CD4-positive, alpha-beta T cell treated with Interleukin-6 for 4 hours (primary cell): ENCODE measurements at regions not wholly inside any gene's neighbourhood (a gene's known extent, or its start where the extent isn't known, plus 50 kb on each side); places are given as distances from the start of the nearest gene placed in this dataset.

Experiments
- DNase-seq: peaks from one replicate; pipeline ENCODE4 v3.0.0-alpha.2; 2020; ENCODE audit warnings: mixed read lengths

- no peak for DNase-seq
Observed at GRCh38 chr4:53764761-53765490, 173.6 kb upstream of the LNX1 start.

GRCh38 chr4:53763813-53764597 is 172.7 kb upstream of the LNX1 start:
- DNase-seq = no peak

- no peak for DNase-seq
Observed at GRCh38 chr4:53755656-53756055, 164.4 kb upstream of the LNX1 start.

- no peak for DNase-seq
Observed at GRCh38 chr4:53752124-53752523, 160.8 kb upstream of the LNX1 start.

GRCh38 chr4:53748328-53748772 is 157.1 kb upstream of the LNX1 start:
- DNase-seq = no peak

- DNase-seq = no peak
Observed at GRCh38 chr4:53747401-53747800, 156.1 kb upstream of the LNX1 start.

- no peak for DNase-seq
Observed at GRCh38 chr4:53744446-53745160, 153.3 kb upstream of the LNX1 start.

- no peak for DNase-seq
Observed at GRCh38 chr4:53734584-53735353, 143.5 kb upstream of the LNX1 start.

- no peak for DNase-seq
Observed at GRCh38 chr4:53734182-53734581, 142.9 kb upstream of the LNX1 start.

- no peak for DNase-seq
Observed at GRCh38 chr4:53732661-53733060, 141.4 kb upstream of the LNX1 start.

- DNase-seq = no peak
Observed at GRCh38 chr4:53730031-53730805, 138.9 kb upstream of the LNX1 start.

- DNase-seq = no peak
Observed at GRCh38 chr4:53722110-53722509, 130.8 kb upstream of the LNX1 start.

GRCh38 chr4:53721263-53721662 is 130.0 kb upstream of the LNX1 start:
- no peak for DNase-seq

GRCh38 chr4:53720776-53721175 is 129.5 kb upstream of the LNX1 start:
- DNase-seq = no peak

- DNase-seq = no peak
Observed at GRCh38 chr4:53717064-53717549, 125.8 kb upstream of the LNX1 start.

- no peak for DNase-seq
Observed at GRCh38 chr4:53716471-53717063, 125.3 kb upstream of the LNX1 start.

GRCh38 chr4:53716011-53716410 is 124.7 kb upstream of the LNX1 start:
- no peak for DNase-seq

GRCh38 chr4:53714236-53715140 is 123.2 kb upstream of the LNX1 start:
- no peak for DNase-seq

GRCh38 chr4:53713767-53714166 is 122.5 kb upstream of the LNX1 start:
- DNase-seq = no peak

GRCh38 chr4:53713296-53713695 is 122.0 kb upstream of the LNX1 start:
- DNase-seq = no peak
